Body of pancreas (tissue), 4 donors: ENCODE measurements at regions not wholly inside any gene's neighbourhood (a gene's known extent, or its start where the extent isn't known, plus 50 kb on each side); places are given as distances from the start of the nearest gene placed in this dataset.

Experiments
- POLR2A ChIP-seq, 3 donors: fragments of 450-650 bp; IDR thresholded peaks; one replicate each; pipeline ENCODE4 v1.6.1; 2016; ENCODE audit warnings: antibody characterized with exemption in 3 of 3, mild to moderate bottlenecking in 2 of 3
- TF ChIP-seq, protein P1 (sequence below), 7 experiments: fragments of 450-650 bp in 4 of 7; fragments of 200-600 bp in 3 of 7; sonication (generic) in 3 of 7; IDR thresholded peaks; one replicate each; pipeline ENCODE4 v1.5.1; 2016 to 2019; ENCODE audit warnings: antibody characterized with exemption in 7 of 7

DNA sequence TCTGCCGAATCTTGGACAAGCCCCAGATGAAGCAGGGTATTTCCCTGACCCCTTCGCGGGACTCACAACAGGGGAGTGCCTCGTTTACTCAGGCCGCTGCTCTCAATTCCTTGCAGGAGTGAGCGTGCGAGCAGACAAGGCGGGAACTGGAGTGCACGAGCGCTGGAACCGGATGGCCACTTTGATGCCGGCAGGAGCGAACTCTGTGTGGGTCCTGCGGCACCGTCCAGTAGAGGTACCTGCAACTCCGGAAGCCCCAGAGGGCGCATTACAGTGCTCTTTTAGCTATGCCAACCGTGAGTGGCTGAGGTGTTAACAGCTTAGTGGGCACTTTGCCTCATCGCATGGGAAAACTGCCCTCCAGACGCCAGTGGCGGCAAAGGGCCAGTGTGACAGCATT, 182.3 kb upstream of the ANO3 start:
- TF ChIP-seq, protein P1, sequence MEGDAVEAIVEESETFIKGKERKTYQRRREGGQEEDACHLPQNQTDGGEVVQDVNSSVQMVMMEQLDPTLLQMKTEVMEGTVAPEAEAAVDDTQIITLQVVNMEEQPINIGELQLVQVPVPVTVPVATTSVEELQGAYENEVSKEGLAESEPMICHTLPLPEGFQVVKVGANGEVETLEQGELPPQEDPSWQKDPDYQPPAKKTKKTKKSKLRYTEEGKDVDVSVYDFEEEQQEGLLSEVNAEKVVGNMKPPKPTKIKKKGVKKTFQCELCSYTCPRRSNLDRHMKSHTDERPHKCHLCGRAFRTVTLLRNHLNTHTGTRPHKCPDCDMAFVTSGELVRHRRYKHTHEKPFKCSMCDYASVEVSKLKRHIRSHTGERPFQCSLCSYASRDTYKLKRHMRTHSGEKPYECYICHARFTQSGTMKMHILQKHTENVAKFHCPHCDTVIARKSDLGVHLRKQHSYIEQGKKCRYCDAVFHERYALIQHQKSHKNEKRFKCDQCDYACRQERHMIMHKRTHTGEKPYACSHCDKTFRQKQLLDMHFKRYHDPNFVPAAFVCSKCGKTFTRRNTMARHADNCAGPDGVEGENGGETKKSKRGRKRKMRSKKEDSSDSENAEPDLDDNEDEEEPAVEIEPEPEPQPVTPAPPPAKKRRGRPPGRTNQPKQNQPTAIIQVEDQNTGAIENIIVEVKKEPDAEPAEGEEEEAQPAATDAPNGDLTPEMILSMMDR (IDR thresholded peaks at IDR 0.05) = no peak
- no peak for TF ChIP-seq POLR2A (IDR thresholded peaks at IDR 0.05)
